B cell (primary cell): ENCODE measurements at regions not wholly inside any gene's neighbourhood (a gene's known extent, or its start where the extent isn't known, plus 50 kb on each side); places are given as distances from the start of the nearest gene placed in this dataset.

Source experiments
- EZH2 ChIP-seq: IDR thresholded peaks from 2 replicates; pipeline ENCODE4 v1.6.1; 2012; ENCODE audit warnings: borderline replicate concordance, low read depth, mild to moderate bottlenecking, moderate library complexity, low read length; ENCODE audit not compliant: insufficient read depth, poor library complexity, severe bottlenecking
- TF ChIP-seq, protein P1 (sequence below): fragments of 200-600 bp; IDR thresholded peaks from one replicate; pipeline ENCODE4 v1.8.0; 2022; ENCODE audit warnings: antibody characterized with exemption, mild to moderate bottlenecking

DNA sequence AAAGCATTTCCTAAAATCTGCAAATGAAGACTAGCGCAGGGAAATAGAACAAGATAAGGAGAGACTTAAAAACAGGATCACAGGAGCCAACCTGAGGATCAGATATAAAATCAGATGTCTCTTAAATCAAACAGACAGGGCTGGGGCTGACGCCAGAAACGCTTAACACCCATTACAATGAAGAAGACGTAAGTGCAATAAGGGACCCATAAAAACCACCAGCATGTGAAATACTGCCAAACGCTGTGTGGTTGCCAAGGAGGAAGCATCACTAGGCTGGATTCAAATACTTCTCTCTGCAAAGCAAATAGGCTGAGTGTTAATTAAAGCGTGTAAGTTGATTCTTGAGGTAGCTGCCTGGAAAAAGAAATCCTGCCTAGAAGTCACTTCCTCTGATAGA lies 74.4 kb upstream of the ATP10B start:
- TF ChIP-seq, protein P1, sequence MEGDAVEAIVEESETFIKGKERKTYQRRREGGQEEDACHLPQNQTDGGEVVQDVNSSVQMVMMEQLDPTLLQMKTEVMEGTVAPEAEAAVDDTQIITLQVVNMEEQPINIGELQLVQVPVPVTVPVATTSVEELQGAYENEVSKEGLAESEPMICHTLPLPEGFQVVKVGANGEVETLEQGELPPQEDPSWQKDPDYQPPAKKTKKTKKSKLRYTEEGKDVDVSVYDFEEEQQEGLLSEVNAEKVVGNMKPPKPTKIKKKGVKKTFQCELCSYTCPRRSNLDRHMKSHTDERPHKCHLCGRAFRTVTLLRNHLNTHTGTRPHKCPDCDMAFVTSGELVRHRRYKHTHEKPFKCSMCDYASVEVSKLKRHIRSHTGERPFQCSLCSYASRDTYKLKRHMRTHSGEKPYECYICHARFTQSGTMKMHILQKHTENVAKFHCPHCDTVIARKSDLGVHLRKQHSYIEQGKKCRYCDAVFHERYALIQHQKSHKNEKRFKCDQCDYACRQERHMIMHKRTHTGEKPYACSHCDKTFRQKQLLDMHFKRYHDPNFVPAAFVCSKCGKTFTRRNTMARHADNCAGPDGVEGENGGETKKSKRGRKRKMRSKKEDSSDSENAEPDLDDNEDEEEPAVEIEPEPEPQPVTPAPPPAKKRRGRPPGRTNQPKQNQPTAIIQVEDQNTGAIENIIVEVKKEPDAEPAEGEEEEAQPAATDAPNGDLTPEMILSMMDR, result no peak
- no peak for TF ChIP-seq EZH2
